OCI-LY1 (cell line): ENCODE measurements at regions not wholly inside any gene's neighbourhood (a gene's known extent, or its start where the extent isn't known, plus 50 kb on each side); places are given as distances from the start of the nearest gene placed in this dataset.

Experiments used
- H2AFZ ChIP-seq: fragments of 200-600 bp; sonication (generic), shearing (Covaris generic); 2 replicates; pipeline ENCODE4 v1.6.0; 2014; ENCODE audit warnings: antibody characterized with exemption, mild to moderate bottlenecking, low read length
- H3F3A ChIP-seq: fragments of 200-600 bp; sonication (generic), shearing (Covaris generic); 2 replicates; pipeline ENCODE4 v1.6.0; 2014; ENCODE audit warnings: mild to moderate bottlenecking, antibody characterized with exemption, low read length, moderate library complexity; ENCODE audit not compliant: insufficient read depth
- H3K27ac ChIP-seq: fragments of 200-600 bp; sonication (generic); 2 replicates; pipeline ENCODE4 v1.5.1; 2014; ENCODE audit warnings: low read length, mixed run types, mild to moderate bottlenecking, low read depth; ENCODE audit not compliant: poor library complexity, severe bottlenecking
- H3K27me3 ChIP-seq: fragments of 200-600 bp; sonication (generic); 2 replicates; pipeline ENCODE4 v1.6.0; 2014; ENCODE audit warnings: antibody characterized with exemption, mild to moderate bottlenecking, low read length, moderate library complexity; ENCODE audit not compliant: insufficient read depth
- H3K36me3 ChIP-seq: fragments of 200-600 bp; sonication (generic); 2 replicates; pipeline ENCODE4 v1.6.1; 2014; ENCODE audit warnings: mild to moderate bottlenecking, antibody characterized with exemption, low read length, moderate library complexity, mixed read lengths; ENCODE audit not compliant: insufficient read depth
- H3K4me1 ChIP-seq: fragments of 200-600 bp; sonication (generic); 2 replicates; pipeline ENCODE4 v1.5.1; 2014; ENCODE audit warnings: mild to moderate bottlenecking, low read length, moderate library complexity; ENCODE audit not compliant: insufficient read depth, severe bottlenecking
- H3K4me2 ChIP-seq: fragments of 200-600 bp; sonication (generic), shearing (Covaris generic); 2 replicates; pipeline ENCODE4 v1.6.1; 2014; ENCODE audit warnings: low read length
- H3K4me3 ChIP-seq: fragments of 200-600 bp; sonication (generic); 2 replicates; pipeline ENCODE4 v1.5.1; 2014; ENCODE audit warnings: low read length, low read depth, mild to moderate bottlenecking, mixed read lengths; ENCODE audit not compliant: poor library complexity, severe bottlenecking
- H3K79me2 ChIP-seq: fragments of 200-600 bp; shearing (Covaris generic); 2 replicates; pipeline ENCODE4 v1.6.1; 2016; ENCODE audit warnings: mixed run types, low read length, mixed read lengths; ENCODE audit not compliant: insufficient read depth
- H3K9ac ChIP-seq: fragments of 200-600 bp; sonication (generic), shearing (Covaris generic); 2 replicates; pipeline ENCODE4 v1.6.1; 2014; ENCODE audit warnings: mild to moderate bottlenecking, low read length, mixed read lengths
- H3K9me2 ChIP-seq: fragments of 200-600 bp; sonication (generic), shearing (Covaris generic); 2 replicates; pipeline ENCODE4 v1.6.1; 2014; ENCODE audit warnings: low read depth, mild to moderate bottlenecking, low read length, mixed read lengths
- H3K9me3 ChIP-seq: fragments of 200-600 bp; shearing (Covaris generic); 2 replicates; pipeline ENCODE4 v1.6.1; 2014; ENCODE audit warnings: low read length, mixed read lengths
- H4K20me1 ChIP-seq: fragments of 200-600 bp; sonication (generic), shearing (Covaris generic); 2 replicates; pipeline ENCODE4 v1.6.0; 2016; ENCODE audit warnings: mild to moderate bottlenecking, low read length; ENCODE audit not compliant: insufficient read depth
- CTCF ChIP-seq: fragments of 200-600 bp; sonication (generic), shearing (Covaris generic); IDR thresholded peaks from 2 replicates; pipeline ENCODE4 v1.5.1; 2017; ENCODE audit warnings: mild to moderate bottlenecking, antibody characterized with exemption, low read length, moderate library complexity, mixed read lengths
- EZH2 ChIP-seq: fragments of 200-600 bp; sonication (generic), shearing (Covaris generic); IDR thresholded peaks from 2 replicates; pipeline ENCODE4 v1.8.0; 2017; ENCODE audit warnings: borderline replicate concordance, mixed run types, mild to moderate bottlenecking, antibody characterized with exemption, low read length, moderate library complexity, mixed read lengths

DNA sequence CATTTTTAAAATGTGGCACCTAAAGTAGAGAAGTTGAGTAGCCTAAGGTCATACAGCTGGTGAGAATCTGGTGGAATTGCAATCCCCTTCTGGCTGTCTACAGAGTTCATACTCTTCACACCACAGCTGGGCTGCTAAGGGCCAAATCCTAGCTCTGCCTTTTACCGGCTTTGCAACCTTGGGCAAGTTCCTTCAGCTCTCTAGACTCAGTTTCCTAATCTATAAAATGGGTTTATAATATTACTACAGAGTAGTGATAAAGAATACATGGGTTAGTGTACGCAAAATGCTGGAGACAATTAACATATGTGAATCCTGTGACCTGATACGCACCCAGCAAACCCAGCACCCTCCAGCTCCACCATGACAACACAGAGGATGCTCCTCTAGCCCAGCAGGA is 298.2 kb upstream of the MAF start:
- H3K9me3 ChIP-seq = no peaks in the 10 kb centered on the region
- H2AFZ ChIP-seq = no peak overlapping the region
- no peaks in the 10 kb centered on the region for H3K9me2 ChIP-seq
- H3K9ac ChIP-seq = no peak overlapping the region
- H3K79me2 ChIP-seq = no peaks in the 10 kb centered on the region
- no peaks in the 10 kb centered on the region for H3K36me3 ChIP-seq
- H3F3A ChIP-seq = no peaks in the 10 kb centered on the region
- H3K4me3 ChIP-seq = no peak overlapping the region
- no peaks in the 10 kb centered on the region for H4K20me1 ChIP-seq
- H3K4me1 ChIP-seq = no peaks in the 10 kb centered on the region
- no peak overlapping the region for H3K27ac ChIP-seq
- no peak overlapping the region for H3K4me2 ChIP-seq
- H3K27me3 ChIP-seq = no peaks in the 10 kb centered on the region
- TF ChIP-seq CTCF = no peak
- TF ChIP-seq EZH2 = no peak

- no peaks in the 10 kb centered on the region for H3K4me1 ChIP-seq
- H3K79me2 ChIP-seq = no peaks in the 10 kb centered on the region
- H3K36me3 ChIP-seq = no peaks in the 10 kb centered on the region
- no peaks in the 10 kb centered on the region for H3K9me2 ChIP-seq
- no peak overlapping the region for H3K4me3 ChIP-seq
- no peaks in the 10 kb centered on the region for H3F3A ChIP-seq
- no peak overlapping the region for H3K27ac ChIP-seq
- no peaks in the 10 kb centered on the region for H3K9me3 ChIP-seq
- TF ChIP-seq EZH2 = no peak
- no peak for TF ChIP-seq CTCF
- no peak overlapping the region for H3K4me2 ChIP-seq
- H3K9ac ChIP-seq = no peak overlapping the region
- H3K27me3 ChIP-seq = no peaks in the 10 kb centered on the region
- no peak overlapping the region for H2AFZ ChIP-seq
- no peaks in the 10 kb centered on the region for H4K20me1 ChIP-seq
These were observed 297.1 kb upstream of the MAF start for GRCh38 chr16:79897453-79898146.

DNA sequence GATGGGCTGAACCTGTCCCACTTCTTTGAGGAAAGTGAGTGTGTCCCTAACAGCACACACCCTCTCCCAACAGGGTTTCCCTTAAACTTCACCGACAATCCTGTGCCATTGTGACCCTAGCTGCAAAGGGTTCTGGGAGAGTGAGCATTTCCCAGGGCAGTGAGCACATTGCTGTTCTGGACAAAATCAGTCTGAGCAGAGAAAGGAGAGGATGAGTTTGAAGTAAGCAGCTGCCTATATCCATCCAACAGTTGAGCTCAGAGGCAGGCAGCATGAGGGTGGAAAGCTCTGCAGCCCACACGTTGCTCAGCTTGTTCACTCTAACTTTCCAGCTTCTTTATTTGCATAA is 296.5 kb upstream of the MAF start:
- Histone ChIP-seq H4K20me1 (no peaks in the 10 kb centered on the region), H3K79me2 (no peaks in the 10 kb centered on the region), H3K27me3 (no peaks in the 10 kb centered on the region), H3K36me3 (no peaks in the 10 kb centered on the region), H3K4me3 (no peak overlapping the region), H3K9me3 (no peaks in the 10 kb centered on the region), H3F3A (no peaks in the 10 kb centered on the region), H3K27ac (no peak overlapping the region), H3K4me2 (no peak overlapping the region), H3K9me2 (no peaks in the 10 kb centered on the region), H3K9ac (no peak overlapping the region), H3K4me1 (no peaks in the 10 kb centered on the region), H2AFZ (no peak overlapping the region)
- no peak for TF ChIP-seq CTCF
- no peak for TF ChIP-seq EZH2
